Ishikawa (cell line): ENCODE measurements at regions not wholly inside any gene's neighbourhood (a gene's known extent, or its start where the extent isn't known, plus 50 kb on each side); places are given as distances from the start of the nearest gene placed in this dataset.

Experiments
- CEBPB ChIP-seq: IDR thresholded peaks from 2 replicates; pipeline ENCODE4 v1.6.1; 2012
- CREB1 ChIP-seq: IDR thresholded peaks from 2 replicates; pipeline ENCODE4 v1.6.1; 2012; ENCODE audit warnings: low read depth
- EGR1 ChIP-seq: IDR thresholded peaks from 2 replicates; pipeline ENCODE4 v1.6.1; 2012
- EP300 ChIP-seq: IDR thresholded peaks from 2 replicates; pipeline ENCODE4 v1.6.1; 2012; ENCODE audit warnings: borderline replicate concordance
- NFIC ChIP-seq: IDR thresholded peaks from 2 replicates; pipeline ENCODE4 v1.6.1; 2012
- RAD21 ChIP-seq: IDR thresholded peaks from 2 replicates; pipeline ENCODE4 v1.6.1; 2012; ENCODE audit warnings: low read depth
- TAF1 ChIP-seq: IDR thresholded peaks from 2 replicates; pipeline ENCODE4 v1.6.1; 2012; ENCODE audit warnings: low read depth, mild to moderate bottlenecking
- TEAD4 ChIP-seq: IDR thresholded peaks from 2 replicates; pipeline ENCODE4 v1.6.1; 2012
- YY1 ChIP-seq: IDR thresholded peaks from 2 replicates; pipeline ENCODE4 v1.6.1; 2012; ENCODE audit warnings: low read depth
- ZBTB7A ChIP-seq: IDR thresholded peaks from 2 replicates; pipeline ENCODE4 v1.6.1; 2012; ENCODE audit warnings: low read depth
- TF ChIP-seq, protein P1 (sequence below): IDR thresholded peaks from 2 replicates; pipeline ENCODE4 v1.6.1; 2012
- TF ChIP-seq, protein P2 (sequence below): IDR thresholded peaks from 2 replicates; pipeline ENCODE4 v1.6.1; 2012

GRCh38 chr16:80063031-80063712, 462.6 kb upstream of the MAF start:
- TF ChIP-seq CREB1 (no peak), YY1 (no peak), EP300 (no peak), TEAD4 (no peak), RAD21 (no peak), TAF1 (no peak), NFIC (no peak), ZBTB7A (no peak), CEBPB (no peak), EGR1 (no peak)
- TF ChIP-seq, protein P1, sequence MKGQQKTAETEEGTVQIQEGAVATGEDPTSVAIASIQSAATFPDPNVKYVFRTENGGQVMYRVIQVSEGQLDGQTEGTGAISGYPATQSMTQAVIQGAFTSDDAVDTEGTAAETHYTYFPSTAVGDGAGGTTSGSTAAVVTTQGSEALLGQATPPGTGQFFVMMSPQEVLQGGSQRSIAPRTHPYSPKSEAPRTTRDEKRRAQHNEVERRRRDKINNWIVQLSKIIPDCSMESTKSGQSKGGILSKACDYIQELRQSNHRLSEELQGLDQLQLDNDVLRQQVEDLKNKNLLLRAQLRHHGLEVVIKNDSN = no peak
- TF ChIP-seq, protein P2, sequence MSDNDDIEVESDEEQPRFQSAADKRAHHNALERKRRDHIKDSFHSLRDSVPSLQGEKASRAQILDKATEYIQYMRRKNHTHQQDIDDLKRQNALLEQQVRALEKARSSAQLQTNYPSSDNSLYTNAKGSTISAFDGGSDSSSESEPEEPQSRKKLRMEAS = no peak
